Glomerular visceral epithelial cell (primary cell): ENCODE measurements at regions not wholly inside any gene's neighbourhood (a gene's known extent, or its start where the extent isn't known, plus 50 kb on each side); places are given as distances from the start of the nearest gene placed in this dataset.

Source experiments
- DNase-seq: peaks from one replicate; pipeline ENCODE4 v3.0.0-alpha.2; 2016; ENCODE audit errors: extremely low spot score

DNA sequence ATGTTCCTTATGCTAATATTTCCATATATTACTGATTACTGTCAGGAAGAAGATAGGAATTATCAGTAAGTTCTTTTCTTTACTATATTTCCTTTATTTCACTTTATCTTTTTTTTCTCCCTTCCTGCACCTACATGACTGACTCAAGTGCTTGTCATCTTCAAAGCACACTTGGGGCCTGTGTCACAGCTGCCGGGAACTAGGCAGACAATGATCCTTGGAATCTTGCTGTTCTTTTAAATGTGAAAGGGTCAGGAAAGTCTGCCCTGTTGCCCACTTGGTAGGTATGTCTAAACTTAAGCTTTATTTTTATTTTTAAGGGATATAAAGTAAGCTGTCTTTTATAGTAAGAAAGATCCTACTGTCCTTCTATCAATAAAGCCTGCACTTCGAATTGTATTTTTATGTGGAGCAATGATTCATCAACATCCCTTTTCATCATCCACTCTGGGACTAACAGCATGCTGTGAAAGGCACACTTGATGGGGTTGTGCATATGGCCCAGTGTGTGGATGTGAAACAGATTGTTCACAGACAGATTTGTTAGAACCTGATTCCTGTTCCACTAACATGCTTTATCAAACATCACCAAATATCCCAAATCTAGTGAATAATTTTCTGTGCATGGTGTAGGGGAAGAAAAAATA is 556.9 kb downstream of the DNAJB9 start:
- no peak for DNase-seq

DNA sequence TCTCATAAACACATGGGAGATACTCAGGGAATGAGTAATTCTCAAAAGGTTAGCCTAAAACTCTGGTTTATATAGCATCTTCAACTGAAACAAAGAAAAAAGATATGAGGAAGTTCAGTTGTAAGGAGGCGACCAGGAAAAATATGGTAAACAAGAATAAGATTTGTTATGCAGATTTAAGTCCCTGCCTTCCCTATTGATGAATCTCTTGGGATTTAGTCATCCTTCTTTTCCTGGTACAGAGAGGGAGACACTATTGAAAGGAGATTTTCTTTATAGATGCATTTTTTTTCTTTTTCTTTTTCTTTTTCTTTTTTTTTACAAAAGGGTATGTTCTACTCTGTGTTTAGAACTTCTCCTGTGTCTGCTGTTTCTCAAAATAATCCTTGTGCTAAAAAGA is 557.5 kb downstream of the DNAJB9 start:
- DNase-seq = no peak

DNA sequence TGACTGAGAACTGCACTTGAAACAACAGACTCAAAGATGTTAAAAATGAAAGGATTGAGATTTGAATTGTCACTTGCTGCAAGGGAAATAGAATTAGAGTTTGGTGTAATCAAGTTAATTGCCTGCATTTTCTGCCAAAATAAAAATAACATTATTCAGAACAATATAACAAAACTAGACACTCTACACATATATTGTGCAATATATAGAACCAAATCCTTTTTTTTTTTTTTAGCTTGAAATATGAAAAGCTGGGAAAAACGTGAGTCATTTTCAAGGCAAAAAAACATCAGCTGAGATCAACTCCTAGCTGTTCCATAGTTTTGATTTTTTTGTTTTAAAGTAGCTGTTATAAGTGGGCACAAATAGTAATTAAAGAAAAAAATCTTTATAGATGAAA is 561.5 kb downstream of the DNAJB9 start:
- no peak for DNase-seq

DNA sequence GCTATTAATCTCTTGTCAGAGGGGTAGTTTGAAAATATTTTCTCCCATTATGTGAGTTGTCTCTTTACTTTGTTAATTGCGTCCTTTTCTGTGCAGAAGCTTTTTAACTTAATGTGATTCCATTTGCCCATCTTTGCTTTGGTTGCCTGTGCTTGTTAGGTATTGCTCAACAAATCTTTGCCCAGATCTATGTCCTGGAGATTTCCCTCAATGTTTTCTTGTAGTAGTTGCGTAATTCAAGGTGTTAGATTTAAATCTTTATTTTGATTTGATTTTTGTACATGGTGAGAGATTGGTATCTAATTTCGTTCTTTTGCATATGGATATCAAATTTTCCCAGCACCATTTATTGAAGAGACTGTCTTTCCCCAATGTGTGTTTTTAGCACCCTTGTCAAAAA is 567.2 kb downstream of the DNAJB9 start:
- no peak for DNase-seq

DNA sequence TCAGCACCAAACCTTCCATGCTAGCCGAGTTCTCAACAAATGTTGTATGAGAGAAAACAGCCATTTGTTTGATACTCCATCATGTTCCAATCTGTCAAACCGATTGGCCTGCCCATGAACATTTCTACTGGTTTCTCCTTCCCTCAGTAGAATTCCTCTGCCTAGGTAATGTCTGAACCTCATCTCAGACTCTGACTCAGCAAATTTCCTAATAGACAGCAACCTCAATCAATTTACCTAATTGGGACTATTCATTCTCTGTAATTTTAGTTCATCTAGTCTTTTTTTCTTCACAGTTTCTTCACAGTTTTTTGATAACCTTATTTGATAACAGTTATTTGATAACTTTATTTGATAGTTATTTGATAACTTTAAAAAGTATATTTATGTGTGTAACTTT is 585.1 kb downstream of the DNAJB9 start:
- no peak for DNase-seq

DNA sequence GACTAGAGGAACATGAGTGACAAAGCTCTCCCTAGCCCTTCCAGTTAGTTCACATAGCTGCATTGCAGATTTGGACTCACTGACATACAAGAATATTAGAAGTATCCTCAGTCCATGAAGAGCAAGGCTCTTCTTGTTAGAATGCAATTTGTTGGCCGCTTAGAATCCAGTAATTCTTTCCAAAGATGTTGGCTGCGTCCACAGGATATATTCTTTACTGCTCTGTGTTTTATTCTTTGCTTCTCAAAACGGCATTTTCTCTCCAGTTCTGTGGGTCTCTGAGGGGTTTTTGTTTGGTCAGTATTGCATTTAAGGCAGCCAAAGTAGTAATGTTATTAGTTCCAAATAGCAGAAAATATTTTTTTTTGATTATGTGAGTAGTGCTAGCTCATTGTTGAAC is 588.6 kb downstream of the DNAJB9 start:
- DNase-seq = no peak

DNA sequence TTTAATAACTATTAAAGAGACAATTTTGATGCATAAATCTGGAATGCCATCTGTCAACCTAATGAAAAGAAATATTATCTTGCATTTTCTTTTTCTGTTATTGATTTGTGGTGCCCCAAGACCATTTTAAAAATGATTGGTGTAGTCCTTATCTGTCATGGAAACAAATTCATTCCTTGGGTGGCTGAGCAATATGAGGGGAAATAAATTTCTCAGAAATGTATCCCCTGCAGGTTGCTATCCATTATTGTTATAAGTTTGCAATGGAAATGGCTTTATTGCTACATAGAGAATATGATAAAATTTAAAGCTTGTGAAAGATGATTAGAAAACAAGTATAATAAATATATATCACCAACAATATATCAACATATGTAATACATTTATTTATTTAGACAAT is 607.0 kb downstream of the DNAJB9 start:
- DNase-seq = no peak

DNA sequence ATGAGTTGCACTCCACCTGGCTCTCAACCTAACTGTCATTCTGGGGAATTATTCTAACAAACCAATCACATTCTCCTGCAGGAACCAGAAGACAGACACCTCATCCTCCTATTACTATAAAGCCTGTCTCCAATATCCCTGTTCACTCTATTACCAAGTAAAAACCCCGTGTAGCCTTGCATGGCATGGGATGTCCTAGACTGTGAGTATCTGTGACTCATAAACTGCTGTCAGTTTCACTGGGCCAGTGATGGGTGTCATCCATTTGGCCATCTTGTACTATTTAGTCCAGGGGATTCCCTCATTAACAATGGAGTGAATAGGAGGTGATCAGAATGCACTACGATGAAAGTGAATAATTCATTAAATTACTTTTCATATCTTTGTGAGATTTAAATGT is 608.7 kb downstream of the DNAJB9 start:
- no peak for DNase-seq

DNA sequence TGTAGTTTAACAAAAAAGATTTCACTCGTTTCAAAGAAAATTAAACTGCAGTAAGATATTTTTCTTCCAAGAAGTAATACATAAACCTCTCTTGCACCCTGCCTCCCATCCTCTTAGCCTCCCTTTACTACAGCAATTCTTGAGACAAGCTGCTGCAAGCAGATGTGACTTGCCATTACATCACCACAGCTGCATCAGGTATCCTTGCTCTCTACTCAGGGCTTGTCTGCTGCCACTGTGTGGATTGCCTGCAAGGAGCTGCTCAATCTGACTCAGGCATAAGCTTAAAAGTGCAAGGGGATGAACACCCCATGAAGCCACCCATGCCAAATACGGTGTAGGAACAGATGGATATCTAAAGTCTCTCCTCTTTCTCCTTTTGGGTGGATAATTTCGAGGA is 609.9 kb downstream of the DNAJB9 start:
- DNase-seq = no peak

DNA sequence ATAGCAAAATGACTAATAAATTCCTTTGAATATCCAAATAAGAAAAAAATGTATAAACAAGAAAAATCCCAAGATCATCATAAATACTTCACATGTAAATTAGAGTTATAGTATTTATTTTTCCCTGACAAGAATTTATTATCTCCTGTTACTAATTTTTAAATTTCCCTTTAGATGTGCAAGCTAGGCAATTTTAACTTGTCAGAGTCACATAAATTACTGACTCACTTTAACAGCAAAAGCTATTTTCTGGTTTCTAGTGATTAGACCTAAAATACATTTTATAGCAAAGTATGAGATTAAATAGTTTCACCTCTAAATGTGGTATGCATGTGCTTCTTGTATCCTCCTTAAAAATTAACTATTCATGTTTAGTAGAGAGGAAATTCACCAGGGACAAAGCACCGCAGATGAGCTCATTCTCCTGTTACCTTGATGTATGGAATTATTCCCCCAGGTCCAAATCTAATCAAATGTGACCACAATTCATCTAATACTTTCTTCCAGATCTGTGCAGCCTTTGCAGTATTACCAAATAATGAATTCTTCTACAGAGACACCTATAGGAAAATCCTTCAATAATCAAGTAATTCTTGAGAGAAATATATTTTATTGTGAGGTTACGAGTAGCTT is 621.2 kb downstream of the DNAJB9 start:
- DNase-seq = no peak

DNA sequence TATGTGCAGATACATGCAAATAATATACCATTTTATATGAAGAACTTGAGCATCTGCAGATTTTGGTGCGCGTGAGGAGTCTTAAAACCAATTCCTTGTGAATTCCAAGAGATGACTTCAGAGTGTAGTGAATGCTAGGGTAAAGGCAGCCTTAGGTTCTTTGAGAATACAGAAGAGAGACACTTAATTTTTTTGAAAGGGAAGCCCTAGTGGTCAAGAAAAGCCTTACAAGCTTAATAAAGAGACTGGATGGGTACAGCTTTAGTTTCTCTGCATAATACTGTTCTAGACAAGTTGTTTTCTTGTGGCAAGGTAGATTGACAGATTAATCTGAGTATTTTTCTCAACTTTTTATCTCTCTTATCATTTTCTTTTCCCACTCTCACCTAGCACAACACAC is 636.5 kb downstream of the DNAJB9 start:
- DNase-seq = no peak

DNA sequence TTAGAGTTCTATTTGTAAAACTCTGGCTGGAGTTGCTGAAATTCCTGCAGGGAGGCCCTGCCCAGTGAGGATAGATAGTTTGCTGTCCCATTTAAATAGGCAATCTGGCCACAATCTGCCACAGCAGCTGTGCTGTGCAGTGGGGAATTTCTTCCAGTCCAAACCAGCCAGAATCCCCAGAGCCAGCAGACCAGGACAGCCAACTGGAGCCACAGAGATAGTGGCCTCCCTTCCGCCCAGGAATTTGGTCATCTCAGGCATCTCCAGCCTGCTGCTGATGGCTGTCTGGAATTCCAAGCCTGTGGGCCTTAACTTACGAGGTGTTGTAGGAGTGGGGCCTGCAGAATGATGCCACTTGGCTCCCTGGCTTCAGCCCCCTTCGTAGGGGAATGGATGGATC is 643.4 kb downstream of the DNAJB9 start:
- DNase-seq = no peak

DNA sequence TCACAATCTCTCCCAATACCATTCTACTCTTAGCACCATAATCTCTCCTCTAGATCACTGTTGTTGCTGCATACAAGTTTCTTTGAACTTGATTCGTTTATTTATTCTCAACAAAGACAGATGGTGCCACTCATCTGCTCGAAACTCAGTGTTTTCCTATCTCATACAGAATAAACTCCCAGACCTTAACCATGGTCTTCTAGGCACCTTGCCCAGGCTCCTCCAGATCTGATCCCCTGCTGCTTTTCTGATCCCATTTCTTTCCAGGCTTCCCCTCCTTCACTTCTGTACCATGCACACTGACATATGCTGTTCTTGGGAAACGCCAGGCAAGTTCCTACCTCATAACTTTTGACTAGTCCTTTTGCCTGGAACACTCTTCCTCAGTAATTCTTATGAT is 645.7 kb downstream of the DNAJB9 start:
- no peak for DNase-seq

DNA sequence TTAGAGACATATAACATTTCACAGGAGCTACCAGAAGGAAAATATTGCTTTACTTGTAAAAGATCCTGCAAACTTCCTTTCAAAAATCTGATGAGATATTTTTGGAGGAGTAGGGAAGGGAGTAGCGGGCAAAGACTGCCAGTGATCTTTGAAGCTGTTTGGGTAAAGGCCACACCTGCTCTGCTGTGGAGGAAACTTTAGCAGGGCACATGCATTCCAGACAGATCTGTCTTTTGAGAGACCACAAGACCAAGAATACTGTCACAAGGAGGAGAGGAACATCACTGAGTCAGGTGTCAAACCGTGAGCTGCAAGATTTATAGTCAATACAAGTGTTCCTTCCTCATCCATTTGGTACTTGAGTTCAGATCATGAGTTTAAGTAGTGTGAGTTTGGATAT is 654.4 kb downstream of the DNAJB9 start:
- no peak for DNase-seq

DNA sequence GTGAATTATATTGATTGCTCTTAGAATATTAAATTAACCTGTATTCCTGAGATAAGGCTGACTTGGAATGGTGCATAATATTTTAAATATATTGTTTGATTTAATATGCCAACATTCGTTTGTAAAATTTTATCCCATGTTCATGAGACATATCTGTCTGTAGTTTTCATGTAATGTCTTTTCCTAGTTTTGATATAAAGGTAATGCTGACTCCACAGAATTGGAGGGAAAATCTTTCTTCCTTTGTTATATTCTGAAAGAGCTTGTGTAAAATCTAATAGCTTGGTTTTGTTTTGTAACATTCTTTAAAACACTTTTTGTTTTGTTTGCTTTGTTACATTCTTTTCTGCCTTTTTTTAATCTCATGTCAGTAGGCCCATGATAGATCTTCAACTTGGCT is 657.0 kb downstream of the DNAJB9 start:
- DNase-seq = no peak

DNA sequence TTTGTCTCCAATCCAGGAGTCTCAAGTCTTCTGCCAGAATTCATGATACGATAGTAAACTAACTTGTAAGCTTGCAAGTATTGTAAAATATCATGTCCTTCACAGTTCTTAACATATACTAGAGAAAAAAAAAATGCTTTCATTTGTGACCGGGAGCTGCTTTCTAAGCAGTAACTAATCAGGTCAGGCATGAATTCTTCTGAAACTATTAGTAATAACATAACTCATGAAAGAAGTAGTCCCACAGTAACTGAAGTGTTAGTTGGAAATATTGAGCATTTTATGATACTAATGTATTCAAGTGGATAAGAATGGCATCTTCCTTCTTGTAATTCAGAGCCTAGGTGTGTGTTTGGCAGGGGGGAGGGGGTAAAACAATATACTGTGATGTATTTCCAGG is 665.6 kb downstream of the DNAJB9 start:
- DNase-seq = no peak

DNA sequence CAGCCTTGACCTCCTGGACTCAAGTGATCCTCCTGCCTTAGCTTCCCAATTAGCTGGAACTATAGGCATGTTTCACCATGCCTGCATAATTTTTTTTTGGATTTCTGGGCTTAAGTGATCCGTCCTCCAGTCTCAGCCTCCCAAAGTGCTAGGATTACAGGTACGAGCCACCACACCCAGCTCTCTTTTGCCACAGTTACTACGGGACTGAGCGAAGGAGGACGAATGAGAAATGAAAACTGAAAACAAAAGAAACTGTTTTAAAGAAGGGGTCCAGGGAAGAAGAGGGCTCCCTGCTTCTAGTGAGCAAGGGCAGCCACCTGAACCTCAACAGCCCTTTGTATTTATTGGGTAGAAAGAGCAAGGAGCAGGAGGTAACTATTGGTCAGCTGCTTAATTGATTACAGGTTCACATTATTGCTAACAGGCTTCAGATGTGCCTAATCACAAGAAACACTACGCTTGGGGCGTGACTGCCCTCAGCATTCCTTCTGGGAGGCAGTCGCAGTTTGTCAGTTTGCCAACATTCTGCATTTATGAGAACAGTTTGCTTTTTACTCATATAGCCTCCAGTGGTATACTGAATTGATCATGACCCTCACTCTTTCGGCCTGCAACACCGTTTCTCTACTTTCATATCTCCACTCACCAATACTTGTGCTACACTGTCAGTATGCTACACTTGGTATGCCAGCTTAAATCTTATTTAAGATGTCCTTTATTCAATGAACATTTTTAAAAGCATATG is 676.8 kb downstream of the DNAJB9 start:
- peak; percentile 12 for DNase-seq

DNA sequence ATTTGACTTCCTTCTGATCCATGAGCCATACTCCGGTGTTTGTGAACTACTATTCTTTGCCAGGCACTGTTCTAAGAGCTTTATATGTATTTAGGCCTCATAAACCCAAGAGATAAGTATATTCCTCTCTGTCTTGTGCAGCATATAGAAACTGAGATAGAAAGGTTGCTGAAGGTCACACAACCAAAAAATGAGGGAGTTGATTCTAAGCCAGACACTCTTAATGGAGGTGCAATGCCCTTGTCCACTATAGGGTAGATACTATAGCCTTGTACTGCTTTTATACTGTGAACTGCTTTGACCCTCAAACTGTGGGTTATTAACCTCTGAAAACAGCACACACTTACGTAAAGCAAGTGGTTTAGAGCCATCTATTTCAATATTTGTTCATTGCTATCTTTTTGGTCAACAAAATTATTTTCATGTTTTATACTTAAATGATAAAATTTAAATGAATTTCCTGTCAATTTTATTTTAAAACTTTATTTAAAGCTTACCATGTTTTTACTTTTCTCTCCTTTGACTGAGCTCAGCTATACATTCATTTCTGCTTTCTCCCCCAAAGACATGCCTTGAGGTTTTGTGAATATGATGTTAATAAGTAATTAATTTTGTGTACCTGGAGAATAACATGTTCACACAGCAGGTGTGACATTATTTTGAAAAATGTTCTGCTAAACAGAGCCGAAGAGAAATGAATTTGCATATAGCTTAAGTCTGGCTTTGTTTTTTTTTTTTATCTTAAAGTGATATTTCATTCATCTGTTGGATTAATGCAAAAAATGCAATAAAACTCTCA is 687.3 kb downstream of the DNAJB9 start:
- DNase-seq = no peak

DNA sequence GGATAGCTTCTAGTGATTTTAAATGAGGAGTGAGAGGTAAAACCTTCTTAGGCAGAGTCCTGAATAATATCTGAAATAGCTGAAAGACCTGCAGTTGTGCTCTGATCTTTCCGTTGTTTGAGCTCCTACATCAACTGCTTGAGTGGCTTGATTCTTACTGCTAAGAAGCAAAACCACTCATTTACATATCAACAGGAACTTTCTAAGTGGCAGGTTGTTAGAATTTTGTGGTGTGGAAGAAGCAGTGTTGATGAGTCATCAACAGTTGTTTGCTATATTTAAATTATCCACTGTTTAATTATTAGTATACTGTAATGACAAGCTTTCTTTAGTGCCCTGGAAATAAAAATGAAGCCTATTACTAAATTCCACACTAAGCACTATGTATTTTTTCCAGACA is 689.5 kb downstream of the DNAJB9 start:
- DNase-seq = no peak

DNA sequence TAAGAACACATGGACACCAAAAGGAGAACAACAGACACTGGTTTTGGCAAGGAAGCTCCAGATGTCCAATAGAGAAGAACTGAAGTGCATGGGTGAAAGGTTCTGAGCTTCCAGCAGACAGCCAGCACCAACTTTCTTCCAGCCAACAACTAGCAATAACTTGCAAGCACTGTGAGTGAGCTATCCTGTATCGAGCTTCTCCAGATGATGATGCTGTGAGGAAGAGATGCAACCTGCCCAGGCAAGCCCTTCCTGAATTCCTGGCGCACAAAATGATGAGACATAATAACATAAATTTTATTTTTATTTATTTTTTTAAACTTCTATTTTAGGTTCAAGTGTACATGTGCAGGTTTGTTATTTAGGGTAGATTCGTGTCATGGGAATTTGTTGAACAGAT is 692.1 kb downstream of the DNAJB9 start:
- no peak for DNase-seq

DNA sequence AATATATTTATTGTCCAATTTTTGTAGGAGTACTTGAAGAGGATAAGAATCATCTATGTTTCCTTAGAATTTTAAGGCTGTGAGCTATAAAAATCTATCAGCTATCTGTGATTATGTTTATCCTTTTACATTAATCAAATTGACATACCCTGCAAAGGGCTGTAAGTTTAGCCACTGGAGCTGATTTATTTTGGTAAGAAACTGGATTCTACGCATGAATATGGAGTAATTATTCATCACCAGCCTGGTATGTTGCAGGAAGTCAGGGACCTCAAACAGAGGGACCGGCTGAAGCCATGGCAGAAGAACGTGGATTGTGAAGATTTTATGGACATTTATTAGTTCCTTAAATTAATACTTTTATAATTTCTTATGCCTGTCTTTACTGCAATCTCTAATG is 696.9 kb downstream of the DNAJB9 start:
- DNase-seq = no peak

DNA sequence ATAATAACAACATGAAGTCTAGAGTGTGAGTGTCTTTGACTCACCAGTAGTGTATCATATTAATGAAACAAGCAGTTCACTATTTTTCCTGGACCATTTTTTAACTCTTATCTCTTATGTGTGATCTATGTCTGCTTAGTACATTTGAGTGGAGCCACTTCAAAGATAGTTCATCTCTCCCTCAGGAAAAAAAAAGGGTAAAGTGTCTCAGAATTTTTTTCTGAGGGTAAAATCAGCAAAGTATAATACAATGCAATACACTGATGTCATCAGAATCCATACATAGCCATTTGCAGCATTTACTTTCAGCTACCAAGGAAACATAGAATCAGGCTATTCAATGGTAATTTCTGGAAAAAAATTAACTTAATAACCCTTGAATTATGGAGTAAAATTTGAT is 706.7 kb downstream of the DNAJB9 start:
- no peak for DNase-seq

DNA sequence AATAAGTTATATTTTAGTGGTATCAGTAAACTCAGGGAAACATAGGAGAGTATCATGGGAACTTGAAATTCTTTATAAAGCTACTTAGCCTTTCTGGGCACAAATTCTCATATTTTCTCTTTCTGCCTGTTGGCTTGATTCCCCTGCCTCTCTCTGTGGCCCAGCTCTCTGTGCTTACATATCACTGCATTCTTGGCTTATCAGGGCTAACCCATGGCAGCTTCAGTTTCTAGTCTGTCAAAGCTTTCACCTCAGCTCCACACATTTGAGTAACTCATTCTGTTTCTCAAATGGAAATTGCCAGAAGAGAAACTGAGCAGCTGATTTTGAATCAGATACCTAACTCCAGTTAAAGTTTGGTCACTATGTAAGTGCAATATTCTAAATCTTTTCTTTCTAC is 713.1 kb downstream of the DNAJB9 start:
- DNase-seq = no peak
